ENCODE measurements at regions not wholly inside any gene's neighbourhood (a gene's known extent, or its start where the extent isn't known, plus 50 kb on each side); places are given as distances from the start of the nearest gene placed in this dataset.

DNA sequence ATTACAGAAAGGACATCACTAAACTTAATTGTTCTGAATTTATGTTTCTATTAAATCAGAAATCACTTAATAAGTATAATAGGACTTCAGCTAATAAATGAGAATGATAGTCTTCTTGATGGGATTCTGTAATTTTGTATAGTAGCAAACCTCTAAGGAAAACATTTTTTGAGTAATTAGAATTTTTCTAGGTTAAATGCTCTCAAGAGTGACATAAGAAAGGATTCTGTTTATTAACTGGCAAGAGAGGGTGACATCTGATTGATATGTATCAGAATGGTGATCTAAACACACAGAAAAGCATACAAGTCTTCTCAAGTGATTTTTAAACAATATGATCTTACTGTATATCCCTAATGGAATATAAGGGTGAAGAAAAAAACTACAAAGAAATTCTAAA, 1597.7 kb upstream of the PRR20A start:
- H3K36me3 Mint-ChIP-seq (ENCODE audit: low read depth): no peaks in the 10 kb centered on the region
- TF ChIP-seq CTCF (IDR thresholded peaks at IDR 0.05): no peak
- H3K4me1 Mint-ChIP-seq: no peaks in the 10 kb centered on the region
- no peak overlapping the region for H3K27ac Mint-ChIP-seq
- no peak overlapping the region for H3K4me3 Mint-ChIP-seq
- no peak for DNase-seq
- no peaks in the 10 kb centered on the region for H3K27me3 Mint-ChIP-seq (ENCODE audit: low read depth, poor library complexity)
- H3K9me3 Mint-ChIP-seq: peaks cover 11% of the 10 kb centered on the region

DNA sequence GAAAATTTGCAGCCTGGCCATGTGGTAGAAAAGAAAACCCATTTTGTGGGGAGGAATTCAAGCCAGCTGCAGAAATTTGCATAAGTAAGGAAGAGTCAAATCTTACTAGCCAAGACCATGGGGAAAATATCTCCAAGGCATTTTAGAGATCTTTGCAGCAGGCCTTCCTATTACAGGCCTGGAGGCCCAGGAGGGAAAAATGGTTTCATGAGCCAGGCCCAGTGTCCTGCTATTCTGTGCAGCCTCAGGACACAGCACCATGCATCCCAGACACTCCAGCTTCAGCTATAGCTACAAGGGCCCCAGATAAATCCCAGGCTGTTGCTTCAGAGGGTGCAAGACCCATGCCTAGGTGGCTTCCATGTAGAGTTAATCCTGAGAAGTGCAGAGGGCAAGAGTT, 1590.1 kb upstream of the PRR20A start:
- Mint-ChIP-seq H3K9me3 (peaks cover 27% of the 10 kb centered on the region), H3K4me3 (no peak overlapping the region), H3K36me3 (ENCODE audit: low read depth) (peaks cover 14% of the 10 kb centered on the region), H3K27ac (no peak overlapping the region), H3K4me1 (peaks cover 11% of the 10 kb centered on the region), H3K27me3 (ENCODE audit: low read depth, poor library complexity) (no peaks in the 10 kb centered on the region)
- no peak for TF ChIP-seq CTCF (IDR thresholded peaks at IDR 0.05)
- DNase-seq: no peak

- no peak overlapping the region for H3K27ac Mint-ChIP-seq
- no peak for TF ChIP-seq CTCF (IDR thresholded peaks at IDR 0.05)
- DNase-seq: no peak
- peaks cover 14% of the 10 kb centered on the region for H3K36me3 Mint-ChIP-seq (ENCODE audit: low read depth)
- H3K4me1 Mint-ChIP-seq: peaks cover 11% of the 10 kb centered on the region
- H3K4me3 Mint-ChIP-seq: no peak overlapping the region
- H3K27me3 Mint-ChIP-seq (ENCODE audit: low read depth, poor library complexity): no peaks in the 10 kb centered on the region
- peaks cover 40% of the 10 kb centered on the region for H3K9me3 Mint-ChIP-seq
Observed at GRCh38 chr13:55553701-55554100, 1587.0 kb upstream of the PRR20A start.

GRCh38 chr13:55554741-55555140, 1586.0 kb upstream of the PRR20A start:
- no peak overlapping the region for H3K4me3 Mint-ChIP-seq
- peaks cover 38% of the 10 kb centered on the region for H3K9me3 Mint-ChIP-seq
- no peak for DNase-seq
- H3K27me3 Mint-ChIP-seq (ENCODE audit: low read depth, poor library complexity): no peaks in the 10 kb centered on the region
- TF ChIP-seq CTCF (IDR thresholded peaks at IDR 0.05): no peak
- H3K36me3 Mint-ChIP-seq (ENCODE audit: low read depth): peaks cover 13% of the 10 kb centered on the region
- peaks cover 11% of the 10 kb centered on the region for H3K4me1 Mint-ChIP-seq
- no peak overlapping the region for H3K27ac Mint-ChIP-seq

DNA sequence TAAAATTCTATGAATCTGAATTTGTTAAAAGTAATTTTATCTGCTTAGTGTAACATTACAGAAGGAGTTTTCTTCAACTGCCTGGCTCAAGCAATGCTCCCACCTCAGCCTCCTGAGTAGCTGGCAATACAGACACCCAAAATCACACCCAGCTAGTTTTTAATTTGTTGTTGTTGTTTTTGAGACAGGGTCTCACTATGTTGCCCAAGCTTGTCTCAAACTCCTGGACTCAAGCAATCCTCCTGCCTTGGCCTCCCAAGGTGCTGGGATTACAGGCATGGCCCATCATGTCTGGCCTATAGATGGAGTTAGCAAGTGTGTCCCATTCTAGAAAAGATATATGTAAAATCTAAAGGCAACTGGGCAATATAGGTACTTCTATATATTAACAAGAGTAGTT, 1580.4 kb upstream of the PRR20A start:
- Mint-ChIP-seq H3K27ac (no peak overlapping the region), H3K36me3 (ENCODE audit: low read depth) (no peaks in the 10 kb centered on the region), H3K4me1 (peaks cover 13% of the 10 kb centered on the region), H3K4me3 (no peak overlapping the region), H3K9me3 (peaks cover 13% of the 10 kb centered on the region), H3K27me3 (ENCODE audit: low read depth, poor library complexity) (no peaks in the 10 kb centered on the region)
- no peak for DNase-seq
- TF ChIP-seq CTCF (IDR thresholded peaks at IDR 0.05): no peak

GRCh38 chr13:55563267-55563666, 1577.5 kb upstream of the PRR20A start:
- Mint-ChIP-seq H3K4me3 (no peak overlapping the region), H3K4me1 (peaks cover 13% of the 10 kb centered on the region), H3K36me3 (ENCODE audit: low read depth) (no peaks in the 10 kb centered on the region), H3K9me3 (no peaks in the 10 kb centered on the region), H3K27ac (no peak overlapping the region), H3K27me3 (ENCODE audit: low read depth, poor library complexity) (no peaks in the 10 kb centered on the region)
- no peak for TF ChIP-seq CTCF (IDR thresholded peaks at IDR 0.05)
- no peak for DNase-seq
